GM21786 (cell line): ENCODE measurements at regions not wholly inside any gene's neighbourhood (a gene's known extent, or its start where the extent isn't known, plus 50 kb on each side); places are given as distances from the start of the nearest gene placed in this dataset.
"Not testable (repeated sequence)": the region's sequence is repeated elsewhere in the genome, so short reads cannot be mapped to it uniquely, and the experiment has no call there.

ENCODE experiments used
- ATAC-seq: cut with Tn5 transposase; IDR thresholded peaks from one replicate; pipeline ENCODE4 v1.9.1; 2021; ENCODE audit not compliant: unreplicated experiment

- no peak for ATAC-seq
These were observed 261.2 kb upstream of the PIK3R1 start for GRCh38 chr5:67954351-67954750.

- no peak for ATAC-seq
These were observed 273.1 kb upstream of the PIK3R1 start for GRCh38 chr5:67942421-67942820.

DNA sequence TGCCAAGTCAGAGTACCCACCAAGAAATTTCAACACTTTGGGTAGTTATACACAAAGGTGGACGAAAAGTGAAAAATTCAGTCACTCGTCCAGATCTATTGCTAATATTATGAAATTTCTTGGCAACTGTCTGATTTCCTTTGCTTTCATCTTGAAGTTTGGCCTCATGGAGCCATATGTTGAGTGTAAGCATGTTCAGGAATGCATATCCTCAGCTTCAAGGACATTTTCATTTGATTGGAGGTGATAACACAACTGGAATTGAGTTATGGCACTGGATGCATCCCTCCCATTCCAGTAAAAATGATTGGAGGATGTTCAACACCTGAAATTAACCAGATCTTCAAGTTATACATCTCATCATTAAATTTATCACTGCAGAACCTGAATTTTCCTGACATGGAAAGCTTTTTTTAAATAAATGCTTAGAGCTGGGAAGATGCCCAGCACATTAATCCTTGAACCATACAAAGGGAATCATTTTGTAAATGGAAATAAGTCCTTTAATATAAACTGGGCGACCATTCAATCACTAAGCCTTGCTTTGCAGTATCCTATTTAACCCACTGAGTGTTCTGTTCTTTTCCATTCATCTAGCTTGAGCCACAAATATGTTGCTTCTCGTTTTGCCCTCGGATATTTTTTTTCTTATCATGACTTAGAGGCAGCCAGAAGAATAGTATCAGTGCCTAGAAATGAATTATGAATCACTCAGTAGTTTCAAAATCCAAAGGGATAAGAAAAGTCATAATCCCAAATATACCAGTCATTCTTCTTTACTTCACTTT, 273.7 kb upstream of the PIK3R1 start:
- no peak for ATAC-seq

- no peak for ATAC-seq
These were observed 279.5 kb upstream of the PIK3R1 start for GRCh38 chr5:67935908-67936566.

DNA sequence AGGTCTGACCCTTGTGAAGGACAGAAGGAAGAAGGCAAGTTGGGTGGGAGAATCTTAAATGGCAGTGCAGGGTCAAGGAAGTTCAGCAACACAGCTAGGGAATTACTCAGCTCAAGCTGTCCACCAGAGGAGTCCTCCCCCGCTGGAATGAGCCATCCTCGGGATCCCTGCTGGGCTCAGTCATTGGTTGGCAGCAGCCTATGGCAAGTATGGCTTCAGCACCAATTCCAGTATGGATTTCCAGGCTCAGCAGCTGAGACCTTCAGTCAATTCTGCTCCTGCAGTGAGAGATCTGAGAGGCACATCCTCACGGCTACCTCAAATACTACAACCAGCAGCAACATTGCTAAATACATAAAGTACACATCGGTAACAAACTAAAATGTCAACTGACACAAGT, 280.6 kb upstream of the PIK3R1 start:
- ATAC-seq, result no peak

DNA sequence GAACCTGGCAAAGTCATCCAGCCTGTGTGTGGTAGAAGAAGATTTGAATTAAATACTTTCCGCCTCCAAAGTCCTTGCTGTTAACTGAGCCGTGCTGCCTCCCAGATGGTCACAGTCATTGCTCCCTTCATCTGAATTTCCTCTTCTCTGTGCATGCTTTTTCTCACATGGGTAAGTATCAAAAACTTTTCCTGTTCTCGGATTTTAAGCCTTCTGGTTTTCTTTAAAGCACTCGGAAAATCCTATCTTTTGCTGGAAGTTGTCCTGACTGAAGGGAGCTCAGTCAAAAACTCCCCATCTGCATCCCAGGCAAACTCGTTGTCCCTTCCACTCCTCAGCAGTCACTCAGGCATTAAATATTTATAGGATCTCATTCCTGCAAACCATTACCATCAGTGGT, 290.0 kb upstream of the PIK3R1 start:
- ATAC-seq, result no peak

DNA sequence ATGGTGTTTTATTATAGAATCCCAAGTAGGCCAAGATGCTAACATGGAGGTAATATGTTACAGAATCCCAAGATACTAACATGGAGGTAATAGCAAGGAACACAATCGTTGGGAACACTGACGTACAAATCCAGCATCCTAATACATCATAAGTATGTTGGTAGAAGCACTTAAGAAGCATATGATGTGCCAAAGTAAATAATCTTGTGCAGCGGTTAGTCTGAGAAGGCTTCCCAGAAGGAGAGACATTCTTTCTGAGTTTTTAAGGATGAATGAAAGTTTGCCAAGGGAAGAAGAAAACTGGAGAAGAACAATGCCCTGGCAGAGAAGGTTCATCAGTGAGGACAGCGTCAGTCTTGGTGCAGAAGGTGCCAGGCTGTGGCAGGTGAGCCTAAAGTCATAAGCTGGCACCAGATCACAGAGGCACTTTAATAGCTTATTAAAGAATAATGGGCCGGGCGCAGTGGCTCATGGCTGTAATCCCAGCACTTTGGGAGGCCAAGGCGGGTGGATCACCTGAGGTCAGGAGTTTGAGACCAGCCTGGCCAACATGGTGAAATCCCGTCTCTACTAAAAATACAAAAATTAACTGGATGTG, 294.5 kb upstream of the PIK3R1 start:
- ATAC-seq, result no peak

GRCh38 chr5:67919532-67919931, 296.0 kb upstream of the PIK3R1 start:
- ATAC-seq, result not testable (repeated sequence)

DNA sequence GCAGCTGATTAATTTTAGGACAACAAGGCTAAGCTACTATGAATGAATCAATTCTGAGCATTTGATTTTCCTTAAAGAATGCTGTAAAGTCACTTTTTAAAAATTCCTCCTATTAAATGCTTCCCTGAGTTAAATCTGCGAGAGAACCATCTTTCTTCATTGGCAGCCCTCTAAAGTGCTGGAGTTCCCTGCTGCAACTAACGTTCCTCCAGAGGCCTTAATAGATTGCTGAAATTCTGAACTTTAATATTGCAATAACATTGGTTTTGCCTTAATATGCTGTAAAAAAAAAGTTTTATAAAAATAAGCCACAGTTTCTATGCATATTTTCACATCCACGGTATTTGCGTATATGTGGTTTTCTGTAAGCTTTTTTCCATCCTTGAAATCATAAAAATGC, 298.0 kb upstream of the PIK3R1 start:
- no peak for ATAC-seq

GRCh38 chr5:67910546-67910945, 305.0 kb upstream of the PIK3R1 start:
- no peak for ATAC-seq

DNA sequence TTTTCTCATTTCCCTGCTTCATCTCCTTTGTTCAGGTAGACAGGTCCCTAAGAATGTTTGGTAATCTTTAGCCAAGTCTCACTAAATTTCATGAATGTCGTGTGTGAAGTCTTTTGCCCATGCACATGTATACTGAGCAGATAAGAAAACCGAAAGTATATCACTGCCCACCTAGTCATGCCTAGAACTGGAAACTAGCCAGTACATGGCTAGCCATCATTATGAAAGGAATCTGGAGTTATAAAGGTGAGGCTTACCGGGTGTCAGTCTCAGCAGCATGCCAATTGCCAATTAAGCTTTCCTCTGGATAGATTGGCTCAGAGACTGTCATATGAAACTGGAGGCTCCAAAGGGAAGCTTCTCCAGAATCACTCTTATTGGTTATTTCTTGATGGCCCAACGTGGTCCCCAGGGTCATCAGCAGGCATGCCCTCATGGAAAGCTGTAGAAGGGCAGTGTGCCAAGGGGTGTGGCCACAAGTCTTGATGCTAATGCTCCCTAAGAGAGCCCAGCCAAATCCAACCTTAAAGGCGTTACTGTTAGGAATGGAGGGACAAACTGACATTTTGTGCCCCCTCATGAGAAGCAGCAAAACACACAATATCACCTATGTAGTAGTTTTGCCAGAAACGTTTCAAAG, 307.3 kb upstream of the PIK3R1 start:
- no peak for ATAC-seq

- no peak for ATAC-seq
These were observed 311.2 kb upstream of the PIK3R1 start for GRCh38 chr5:67904366-67904765.

- no peak for ATAC-seq
These were observed 311.9 kb upstream of the PIK3R1 start for GRCh38 chr5:67903656-67904055.

- no peak for ATAC-seq
These were observed 312.4 kb upstream of the PIK3R1 start for GRCh38 chr5:67903121-67903520.

DNA sequence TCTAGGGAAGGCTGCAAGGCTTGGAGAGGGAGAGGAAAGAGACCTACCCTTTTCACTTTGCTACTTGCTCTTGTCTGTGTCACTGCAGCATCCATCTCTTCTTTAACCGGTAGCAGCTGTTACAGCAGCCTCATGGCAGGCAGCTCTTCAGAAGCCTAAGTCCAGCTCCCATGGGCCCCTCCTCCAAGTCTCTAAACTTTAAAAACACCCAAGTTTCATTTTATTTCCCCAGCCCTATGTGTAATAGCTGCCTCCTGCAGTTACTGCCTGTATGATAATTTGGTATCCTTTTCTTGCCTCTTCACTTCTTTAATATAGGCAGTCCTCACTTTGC, 313.1 kb upstream of the PIK3R1 start:
- ATAC-seq, result no peak

GRCh38 chr5:67901814-67902496, 313.6 kb upstream of the PIK3R1 start:
- no peak for ATAC-seq

- no peak for ATAC-seq
These were observed 315.0 kb upstream of the PIK3R1 start for GRCh38 chr5:67900514-67900913.

- no peak for ATAC-seq
These were observed 317.6 kb upstream of the PIK3R1 start for GRCh38 chr5:67897980-67898379.

DNA sequence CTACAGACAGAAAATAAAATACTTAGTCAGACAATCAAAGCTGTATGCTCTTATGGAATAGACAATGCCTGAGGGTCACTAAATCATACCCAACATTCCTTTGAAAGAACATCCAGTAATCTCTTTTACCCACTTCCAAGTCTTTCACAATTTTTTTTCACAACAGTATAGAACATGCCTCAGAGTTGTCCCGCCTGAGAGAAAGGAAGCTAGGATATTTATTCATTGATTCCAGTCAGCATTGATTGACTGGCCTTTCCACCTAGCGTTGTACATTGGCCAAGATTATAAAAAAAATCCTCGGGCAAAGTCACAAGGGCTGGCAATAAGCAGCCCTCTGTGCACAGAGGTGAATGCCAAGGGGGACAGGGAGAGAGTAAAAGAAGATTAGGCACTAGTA, 318.1 kb upstream of the PIK3R1 start:
- ATAC-seq, result no peak

DNA sequence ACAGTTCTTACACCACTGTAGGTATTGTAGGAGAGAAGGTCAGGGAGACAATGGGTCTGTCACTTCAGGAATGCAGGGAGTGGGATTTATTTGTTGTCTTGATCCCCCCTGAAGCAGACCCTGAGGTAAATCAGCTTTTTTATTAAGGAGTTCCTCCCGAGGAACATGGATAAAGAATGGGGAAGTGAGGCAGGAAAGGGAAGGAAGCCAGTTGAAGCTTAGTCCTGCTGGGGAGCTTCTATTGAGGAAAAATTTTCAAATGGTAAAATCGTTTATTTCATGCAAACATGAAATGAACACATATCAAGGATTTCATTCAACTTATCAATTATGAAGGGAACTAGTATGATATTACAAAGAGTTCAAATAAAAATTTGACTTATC, 318.6 kb upstream of the PIK3R1 start:
- ATAC-seq, result no peak

DNA sequence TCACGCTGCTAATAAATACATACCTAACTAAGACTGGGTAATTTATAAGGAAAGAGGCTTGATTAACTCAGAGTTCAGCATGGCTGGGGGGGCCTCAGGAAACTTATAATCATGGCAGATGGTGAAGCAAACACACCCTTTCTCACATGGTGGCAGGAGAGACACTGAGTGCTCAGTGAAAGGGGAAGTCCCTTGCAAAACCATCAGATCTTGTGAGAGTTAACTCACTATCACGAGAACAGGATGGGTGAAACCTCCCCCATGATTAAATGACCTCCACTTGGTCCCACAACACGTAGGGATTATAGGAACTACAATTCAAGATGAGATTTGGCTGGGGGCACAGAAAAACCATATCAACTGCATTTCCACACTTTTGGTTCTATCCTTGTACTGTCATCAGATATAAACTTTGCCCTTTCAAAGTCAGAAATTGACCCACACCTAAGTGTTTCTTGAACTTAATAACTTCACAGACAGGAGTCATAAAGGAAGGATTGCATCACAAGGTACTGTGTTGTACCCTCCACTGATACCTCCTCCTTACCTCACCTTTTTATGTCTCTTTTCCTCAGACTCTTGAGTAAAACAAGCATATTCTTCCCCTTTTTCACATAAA, 319.1 kb upstream of the PIK3R1 start:
- ATAC-seq, result no peak
